ENCODE measurements at regions not wholly inside any gene's neighbourhood (a gene's known extent, or its start where the extent isn't known, plus 50 kb on each side); places are given as distances from the start of the nearest gene placed in this dataset.
"Not testable (repeated sequence)": the region's sequence is repeated elsewhere in the genome, so short reads cannot be mapped to it uniquely, and the experiment has no call there.

DNA sequence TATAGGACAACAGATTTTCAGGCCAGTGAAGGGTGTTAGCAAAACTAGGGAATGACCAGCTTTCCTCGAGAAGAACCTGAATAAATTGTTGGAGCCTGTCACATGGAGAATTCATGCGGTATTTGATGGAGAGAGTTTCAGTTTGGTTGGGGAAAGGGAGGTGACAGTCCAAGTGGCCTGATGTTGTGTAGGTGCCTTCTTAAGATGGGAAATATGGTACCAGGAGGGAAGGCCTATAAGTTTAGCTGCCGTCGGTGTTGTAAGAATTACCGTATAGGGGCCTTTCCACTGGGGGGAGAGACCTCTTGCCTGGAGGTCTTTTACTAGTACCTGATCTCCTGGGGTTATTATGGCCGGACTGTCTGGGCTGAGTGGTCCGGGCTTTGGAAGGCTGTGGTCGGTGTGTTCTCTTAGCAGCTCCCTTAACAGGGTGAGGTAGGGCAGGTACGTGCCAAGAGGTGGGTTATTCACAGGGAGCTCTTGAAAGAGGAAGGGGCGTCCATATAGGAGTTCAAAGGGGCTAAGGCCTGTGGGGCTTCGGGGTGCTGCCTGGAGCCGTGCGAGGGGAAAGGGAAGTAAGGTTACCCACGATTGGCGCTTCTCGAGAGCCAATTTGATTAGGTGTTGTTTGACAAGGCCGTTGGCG lies 641.1 kb upstream of the DPP6 start:
- DNase-seq: not testable (repeated sequence)

DNA sequence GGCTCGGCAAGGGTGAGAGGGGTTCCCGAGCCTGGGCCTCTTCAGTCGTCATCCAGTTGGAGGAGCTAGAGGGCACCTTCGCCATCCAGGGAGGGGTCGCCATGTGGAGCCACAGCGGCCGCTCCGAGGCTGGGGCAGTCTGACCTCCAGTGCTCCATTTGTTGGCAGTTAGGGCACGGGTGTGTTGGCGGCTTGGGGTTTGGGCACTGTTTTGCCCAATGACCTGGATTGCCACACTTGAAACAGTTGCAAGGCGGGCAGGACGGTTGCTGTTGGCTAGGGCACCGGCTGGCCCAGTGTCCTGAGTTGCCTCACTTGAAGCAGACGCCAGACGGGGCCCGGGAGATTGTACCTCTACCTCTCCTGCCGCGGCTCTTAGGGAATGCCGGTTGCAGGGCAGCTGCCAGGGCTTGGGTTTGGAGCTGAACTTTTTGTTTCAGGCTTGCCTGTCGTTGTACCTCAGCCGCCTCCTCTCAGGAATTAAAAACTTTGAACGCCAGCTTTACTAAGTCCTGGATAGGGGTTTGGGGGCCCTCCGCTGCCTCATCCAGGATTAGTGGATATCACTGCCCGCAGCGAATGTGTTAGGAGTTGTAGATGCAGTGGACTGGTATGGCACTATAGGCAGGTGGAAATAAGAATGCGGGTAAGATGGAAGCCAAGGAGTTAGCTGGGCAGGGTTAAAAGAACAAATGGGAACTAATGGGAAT lies 639.9 kb upstream of the DPP6 start:
- DNase-seq: not testable (repeated sequence)

DNA sequence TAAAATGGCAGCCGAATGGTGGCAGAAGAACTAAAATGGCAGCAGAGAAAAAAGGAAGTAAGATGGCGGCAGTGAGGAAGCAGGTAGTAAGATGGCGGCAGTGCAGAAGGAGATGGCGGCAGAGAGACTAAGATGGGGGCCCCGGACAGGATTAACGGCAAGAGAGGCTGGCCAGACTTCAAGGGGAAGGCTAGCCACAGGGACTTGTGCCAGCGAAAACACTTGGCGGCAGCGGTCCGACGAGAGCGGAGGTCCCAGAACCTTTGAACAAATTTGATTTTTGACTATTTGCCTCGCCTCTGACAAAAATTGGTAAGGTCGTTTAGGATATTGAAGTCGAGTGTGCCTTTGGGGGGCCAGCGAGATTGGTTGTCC lies 639.4 kb upstream of the DPP6 start:
- not testable (repeated sequence) for DNase-seq

DNA sequence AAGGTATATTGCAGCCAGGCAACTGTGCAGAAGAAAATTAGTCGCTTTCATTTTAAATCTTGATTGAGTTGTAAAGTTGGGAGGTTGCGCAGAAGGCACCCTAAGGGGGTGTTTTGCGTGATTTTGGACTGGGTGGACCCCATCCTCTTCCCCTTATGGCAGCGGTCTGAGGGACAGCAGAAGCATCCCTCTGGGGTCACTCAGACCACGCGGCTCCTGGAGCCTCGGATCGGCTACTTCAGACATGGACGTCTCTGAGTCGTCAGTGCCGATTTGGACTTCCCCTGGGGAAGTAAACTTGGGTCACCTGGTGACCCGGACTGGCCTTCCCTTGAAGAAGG lies 639.0 kb upstream of the DPP6 start:
- no peak for DNase-seq

DNA sequence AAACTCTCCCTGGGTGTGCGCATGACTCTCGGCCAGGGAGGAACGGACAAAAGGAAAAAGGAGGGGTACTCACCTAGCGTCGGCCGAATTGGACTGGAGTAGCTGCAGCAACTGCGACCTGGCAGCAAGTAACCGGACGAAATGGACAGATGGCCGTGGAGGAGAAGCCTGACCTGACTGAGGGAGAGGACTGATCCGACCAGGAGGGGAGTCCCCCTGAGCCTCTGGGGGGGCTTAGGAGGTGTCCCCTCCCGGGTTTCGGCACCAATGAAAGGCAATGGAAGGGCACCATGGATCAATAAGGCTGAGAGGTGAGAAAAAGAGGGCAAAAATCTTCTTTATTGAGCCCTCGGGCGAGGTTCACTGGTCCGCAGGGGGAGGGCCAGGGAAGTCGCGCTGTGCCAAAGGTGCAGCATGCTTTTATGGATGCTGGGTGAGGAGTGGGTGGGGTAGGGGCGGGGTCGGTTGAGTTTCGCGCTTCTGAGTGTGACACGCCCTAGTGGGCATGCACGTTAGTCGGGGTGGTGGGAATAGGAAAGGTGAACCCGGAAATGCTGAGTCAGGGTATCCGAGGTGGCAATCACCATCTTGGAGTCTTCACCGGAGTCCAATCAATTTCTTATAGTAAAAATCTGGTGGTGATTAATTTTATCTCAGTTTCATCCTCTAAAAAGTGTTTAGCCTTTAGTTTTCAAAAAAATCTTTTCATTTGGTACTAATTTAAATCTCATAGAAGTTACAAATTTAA lies 638.5 kb upstream of the DPP6 start:
- no peak for DNase-seq

DNA sequence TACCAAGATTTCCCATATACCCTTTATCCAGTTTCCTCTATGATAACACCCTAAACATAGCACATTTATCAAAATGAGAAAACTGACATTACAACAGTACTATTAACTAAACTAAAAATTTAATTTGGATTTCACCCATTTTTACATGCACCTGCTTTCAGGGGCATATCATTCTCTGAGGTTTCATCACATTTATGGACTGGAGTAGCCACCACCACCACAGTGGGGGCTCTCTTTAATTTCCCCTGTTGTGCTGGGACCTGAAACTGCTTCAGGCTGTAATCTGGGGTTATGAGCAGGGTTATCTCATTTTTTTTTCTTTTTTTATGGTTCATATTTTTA lies 637.9 kb upstream of the DPP6 start:
- no peak for DNase-seq

DNA sequence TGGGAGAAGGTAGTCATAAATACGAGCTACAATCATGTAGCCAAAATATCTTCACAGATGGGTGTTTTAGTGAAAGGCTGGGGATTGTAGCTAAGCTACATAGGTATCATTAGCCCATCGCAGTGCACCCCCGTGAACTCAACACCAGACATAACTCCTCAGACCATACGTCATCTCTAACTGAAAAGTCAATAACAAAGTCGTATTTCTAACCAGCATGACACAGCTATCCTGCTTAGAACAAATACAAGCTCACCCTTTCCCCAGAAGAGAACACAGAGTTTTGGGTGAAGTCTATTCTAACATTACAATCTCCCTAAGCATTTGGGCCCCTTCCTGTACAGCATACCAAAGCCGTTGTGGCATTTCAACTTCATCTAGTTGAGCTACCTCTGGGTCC lies 636.6 kb upstream of the DPP6 start:
- no peak for DNase-seq

DNA sequence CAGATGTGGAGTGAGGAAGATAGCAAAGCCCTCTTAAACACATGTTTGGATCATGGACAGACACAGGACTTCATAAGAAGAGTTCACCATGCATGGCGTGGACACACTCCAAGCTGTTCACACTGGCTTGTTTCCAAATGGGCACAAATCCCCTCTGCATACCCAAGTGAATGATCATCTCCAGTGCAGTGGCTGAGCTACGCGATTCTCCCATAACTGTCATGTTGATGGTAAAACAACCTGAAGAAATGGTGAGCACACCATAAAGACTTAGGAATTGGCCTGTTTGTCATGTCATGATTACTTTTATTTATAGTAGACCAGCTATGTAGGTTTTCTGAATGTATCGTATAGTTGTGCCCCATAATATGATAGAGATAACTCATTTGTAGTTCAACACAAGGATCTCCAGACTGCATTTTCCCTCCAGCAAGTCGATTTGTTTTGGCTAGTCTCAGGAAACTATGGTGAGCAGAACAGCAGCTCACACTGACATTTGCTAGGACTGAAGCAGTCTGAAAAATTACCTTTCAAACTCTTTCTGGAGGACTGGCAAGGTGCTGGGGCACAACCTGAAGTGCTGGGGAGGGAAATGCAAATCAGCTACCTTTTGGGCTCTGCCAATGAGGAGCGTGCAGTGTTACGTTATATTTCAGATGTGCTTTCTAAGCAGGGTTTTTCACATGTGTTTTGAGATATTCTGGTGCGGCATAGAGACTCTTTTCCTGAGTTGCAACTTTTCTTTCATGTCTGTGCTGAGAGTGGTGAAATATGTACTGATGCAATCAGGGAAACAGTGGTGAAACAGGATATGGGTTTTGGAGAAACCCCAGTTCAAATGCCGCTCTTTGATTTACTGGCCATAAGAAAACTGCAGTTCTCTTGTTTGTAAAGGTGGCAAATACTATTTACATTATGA lies 629.6 kb upstream of the DPP6 start:
- DNase-seq: no peak

DNA sequence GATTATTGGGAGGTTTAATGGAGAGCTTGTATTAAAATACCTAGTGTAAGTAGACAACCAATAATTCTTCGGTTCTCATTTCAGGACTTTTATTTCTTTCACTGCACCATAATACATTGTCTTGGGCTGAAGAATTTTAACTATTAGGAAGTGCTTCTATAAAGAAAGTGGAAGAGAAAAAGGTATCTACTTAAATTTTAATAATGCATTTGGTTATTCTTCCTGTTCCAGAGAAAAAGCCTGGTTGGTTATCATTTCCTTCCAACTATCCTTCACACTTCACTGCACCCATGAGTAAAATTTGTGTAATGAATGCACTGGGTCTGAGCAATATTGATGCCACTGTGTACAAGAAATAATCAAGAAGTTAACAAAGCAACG lies 629.0 kb upstream of the DPP6 start:
- no peak for DNase-seq

DNA sequence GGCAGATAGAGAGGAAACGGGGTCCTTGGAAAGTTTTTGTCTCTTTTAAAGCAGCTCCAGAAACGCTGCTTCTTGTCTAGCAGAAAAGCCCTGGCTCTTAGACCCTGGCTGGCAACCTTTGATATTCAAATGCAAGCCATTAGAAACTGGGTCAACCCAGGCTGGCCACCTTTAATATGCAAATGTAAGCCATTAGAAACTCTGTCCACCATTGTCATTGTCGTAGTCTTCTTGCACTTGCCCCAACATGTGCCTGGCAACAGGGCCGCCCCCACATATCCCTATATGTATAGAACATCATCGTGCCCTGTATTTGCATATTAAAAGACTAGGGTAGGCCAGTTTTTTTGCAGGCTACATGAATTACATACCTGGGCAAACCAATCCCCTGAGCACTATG lies 621.3 kb upstream of the DPP6 start:
- DNase-seq: no peak

DNA sequence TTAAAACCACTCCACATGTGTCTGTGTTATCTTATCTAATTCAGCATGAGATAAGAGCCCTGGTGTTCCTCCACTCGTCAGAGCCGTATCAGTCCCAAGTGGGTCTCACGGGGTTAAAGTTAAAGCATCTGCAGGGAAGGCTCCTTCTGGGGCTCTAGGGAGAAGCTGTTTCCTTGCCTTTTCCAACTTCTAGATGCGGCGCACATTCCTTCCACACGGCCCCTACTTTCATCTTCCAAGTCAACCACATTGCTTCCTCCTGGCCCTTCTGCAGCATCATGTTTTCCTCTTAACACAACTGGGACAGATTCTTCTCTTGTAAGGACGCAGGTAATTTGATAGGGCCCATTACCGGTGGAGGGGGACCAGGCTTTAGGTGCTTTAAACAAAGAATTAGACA lies 620.1 kb upstream of the DPP6 start:
- no peak for DNase-seq

DNA sequence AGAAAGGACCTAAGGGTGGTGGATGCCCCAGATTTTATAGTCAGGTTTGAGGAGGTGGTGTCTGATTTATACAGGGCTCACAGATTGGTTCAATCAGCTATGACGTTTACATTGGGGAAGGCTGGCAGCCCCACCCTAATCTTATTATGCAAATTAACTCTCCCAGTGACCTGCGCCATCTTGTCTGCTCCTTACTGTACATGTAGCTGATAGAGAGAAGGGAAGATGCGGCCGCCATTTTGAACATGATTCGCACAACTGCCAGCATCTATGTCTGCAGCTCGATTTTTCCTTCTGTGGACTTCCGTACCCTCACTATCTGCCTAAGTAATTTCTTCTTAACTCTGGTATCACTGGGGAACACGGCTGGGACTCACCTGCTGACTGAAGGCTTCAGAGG lies 619.0 kb upstream of the DPP6 start:
- DNase-seq: no peak

DNA sequence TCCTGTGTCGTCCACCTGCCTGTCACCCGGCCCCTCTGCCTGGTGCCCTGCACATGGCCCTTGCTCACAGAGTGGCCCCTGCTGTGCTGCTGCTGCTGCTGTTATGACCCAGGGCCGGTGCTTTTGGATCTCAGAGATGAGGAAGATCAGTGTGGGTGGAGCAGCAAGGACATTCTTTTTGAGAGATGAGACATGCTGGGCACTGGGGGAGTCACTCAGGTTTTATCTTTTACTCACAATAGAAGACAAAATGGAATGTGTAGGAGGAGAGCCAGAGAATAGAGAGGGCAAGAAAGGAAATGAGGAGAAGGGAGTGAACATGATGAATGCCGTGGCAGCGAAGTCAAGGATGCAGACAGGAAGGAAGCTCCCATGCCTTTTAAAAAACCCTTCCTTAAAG lies 611.5 kb upstream of the DPP6 start:
- no peak for DNase-seq

DNA sequence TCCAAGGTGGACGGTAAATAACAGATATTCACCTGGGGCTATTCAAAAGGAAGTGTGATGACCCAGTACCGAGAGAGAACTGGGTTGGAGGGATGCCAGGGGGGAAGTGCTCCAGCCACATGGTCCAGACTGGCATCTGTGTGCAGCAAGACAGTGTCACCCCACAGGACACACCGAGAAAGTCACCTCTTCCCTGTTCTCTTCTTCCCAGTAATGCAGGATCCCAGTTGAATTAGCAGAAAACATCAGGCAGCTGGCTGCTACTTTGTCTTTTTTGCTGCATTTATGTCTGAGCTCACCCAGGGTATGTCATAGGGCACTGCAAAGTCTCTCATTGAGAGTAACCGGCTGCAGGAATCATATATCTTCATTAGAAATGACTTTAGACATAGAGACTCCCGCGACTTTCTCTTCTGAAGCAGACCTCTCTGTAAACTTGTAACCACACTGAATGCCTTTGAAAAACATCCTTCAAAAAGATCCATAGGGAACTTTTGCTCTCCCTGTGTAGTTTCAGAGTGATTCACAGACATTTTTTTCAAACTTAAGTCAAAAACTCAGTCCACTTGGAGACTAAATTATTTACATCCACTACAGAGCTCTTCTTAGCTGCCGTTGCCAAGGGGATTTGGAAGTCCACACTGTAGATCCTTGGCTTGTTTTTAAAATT lies 609.0 kb upstream of the DPP6 start:
- no peak for DNase-seq

DNA sequence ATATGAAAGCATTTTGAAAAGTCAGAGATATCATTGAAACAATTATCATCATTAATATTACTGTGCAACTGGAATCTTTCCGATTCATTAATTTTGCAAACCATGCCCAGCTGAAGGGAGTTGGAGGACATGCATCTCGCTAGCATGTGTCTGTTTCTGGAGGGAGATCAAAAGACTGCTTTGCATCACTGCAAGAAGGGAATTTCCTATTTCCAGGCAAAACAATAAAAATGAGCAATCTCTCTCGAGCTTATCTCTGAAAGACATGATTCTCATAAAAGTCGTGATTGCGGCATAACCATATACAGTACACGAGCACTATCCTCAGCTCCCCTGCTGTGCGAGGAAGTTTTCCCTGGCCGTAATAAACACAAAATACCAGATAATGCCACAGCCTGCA lies 607.6 kb upstream of the DPP6 start:
- no peak for DNase-seq

DNA sequence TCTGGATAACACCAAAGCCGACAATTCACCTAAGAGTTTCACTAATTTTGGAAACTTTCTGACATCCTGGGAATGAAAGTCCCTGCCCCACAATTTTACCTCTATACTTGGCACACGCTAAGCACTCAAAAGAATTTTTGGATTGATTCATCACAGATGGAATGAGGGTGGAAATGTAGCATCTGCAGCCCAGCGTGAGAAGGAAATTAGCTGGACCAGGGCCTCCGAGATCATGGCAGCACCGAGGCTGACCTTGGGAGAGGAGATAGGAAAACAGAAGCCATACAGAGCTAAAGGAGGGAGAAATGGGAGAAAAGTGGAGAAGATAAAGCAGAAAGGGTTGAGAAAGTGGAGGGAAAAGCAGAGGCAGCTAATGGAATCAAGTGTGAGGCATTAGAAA lies 606.6 kb upstream of the DPP6 start:
- no peak for DNase-seq

DNA sequence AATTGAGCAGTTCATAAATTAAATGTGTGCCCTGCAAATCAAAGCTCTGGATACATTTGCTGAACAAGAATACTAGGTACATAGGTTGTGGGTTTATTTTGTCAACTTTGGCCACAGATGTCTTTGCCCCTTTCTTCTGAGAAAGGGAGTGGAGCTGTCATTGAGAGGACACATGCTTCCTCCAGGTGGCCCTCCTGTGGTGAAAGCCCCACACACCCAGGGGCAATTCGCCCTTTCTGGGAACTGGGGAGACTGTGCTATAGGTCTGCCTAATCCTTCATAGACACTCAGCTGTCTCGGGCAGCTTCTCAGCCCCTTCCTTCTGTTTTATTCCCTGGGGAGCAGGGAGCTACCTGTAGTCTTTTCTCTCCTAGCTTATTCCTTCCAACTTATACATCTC lies 605.7 kb upstream of the DPP6 start:
- no peak for DNase-seq

DNA sequence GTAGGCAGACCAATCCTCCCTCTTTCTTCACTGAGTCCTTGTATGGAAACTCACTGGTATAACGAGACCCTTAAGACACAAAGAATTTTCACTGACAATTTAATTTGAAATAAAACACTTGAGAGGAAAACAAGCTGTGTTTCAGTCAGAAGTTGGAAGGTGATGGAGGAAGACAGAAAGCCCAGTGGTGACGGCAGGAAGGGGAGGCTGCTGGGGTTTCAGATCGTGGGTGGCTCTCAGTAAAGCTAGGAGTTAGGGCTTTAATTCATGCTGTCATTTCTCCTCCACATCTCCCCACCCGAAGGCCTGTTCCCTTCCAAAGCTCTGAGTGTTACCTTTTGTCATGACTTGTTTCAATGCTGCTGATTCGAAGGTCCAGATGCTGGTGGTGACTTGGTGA lies 605.2 kb upstream of the DPP6 start:
- no peak for DNase-seq

DNA sequence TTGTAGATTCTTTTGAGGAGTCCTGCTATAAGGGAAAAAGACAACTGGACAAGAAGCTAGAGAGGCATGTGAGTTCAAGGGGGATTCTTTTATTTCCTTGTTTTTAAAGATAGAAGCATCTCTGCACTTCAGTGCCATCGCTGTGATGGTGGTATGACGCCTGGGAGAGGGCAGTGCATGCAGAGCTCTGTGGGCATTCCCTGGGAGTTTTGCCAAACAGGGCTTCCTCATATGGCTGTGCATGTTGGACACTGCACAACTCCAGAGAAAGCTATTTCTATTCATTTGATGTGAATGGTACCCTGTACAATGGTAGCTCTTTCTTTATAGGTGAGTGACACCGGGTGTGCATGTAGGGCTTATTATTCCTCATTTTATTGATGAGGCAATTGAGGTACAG lies 599.5 kb upstream of the DPP6 start:
- DNase-seq: no peak

DNA sequence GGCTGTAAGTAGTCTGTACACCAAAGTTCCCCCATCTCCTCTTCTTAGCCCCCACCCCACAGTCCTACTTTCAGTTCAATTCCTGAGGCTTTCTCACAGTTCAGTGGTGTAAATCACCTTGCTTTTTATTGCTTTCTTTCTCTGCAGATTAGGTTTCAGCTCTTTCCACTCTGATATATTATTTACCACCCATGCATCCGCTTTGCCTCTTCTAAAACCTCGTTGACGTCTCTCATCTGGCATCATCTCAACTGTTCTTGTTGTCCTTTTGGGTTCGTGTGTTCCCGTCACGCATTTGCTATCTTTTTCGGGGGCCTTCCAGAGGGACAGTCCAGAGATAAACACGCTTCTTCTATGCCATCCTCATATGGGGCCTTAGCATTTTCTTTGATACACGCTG lies 597.9 kb upstream of the DPP6 start:
- DNase-seq: no peak

DNA sequence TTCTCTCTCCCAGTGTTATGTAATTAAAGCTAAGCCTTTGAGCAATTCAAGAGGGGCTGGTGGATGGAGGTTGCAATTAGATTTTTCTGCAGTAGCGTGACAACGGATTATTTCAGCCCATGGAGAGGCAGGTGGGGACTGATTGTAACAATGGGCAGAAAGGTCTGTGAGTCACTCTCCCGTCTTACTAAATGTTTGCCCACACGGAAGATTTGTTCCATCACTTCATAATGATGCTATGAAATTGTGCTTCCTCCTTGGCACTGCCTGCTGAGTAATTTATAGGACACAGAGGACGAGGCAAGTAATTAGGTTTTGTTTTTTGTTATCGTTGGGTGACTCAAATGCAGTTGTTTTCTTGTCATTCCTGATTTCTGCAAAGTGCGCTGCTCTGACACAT lies 594.5 kb upstream of the DPP6 start:
- no peak for DNase-seq

DNA sequence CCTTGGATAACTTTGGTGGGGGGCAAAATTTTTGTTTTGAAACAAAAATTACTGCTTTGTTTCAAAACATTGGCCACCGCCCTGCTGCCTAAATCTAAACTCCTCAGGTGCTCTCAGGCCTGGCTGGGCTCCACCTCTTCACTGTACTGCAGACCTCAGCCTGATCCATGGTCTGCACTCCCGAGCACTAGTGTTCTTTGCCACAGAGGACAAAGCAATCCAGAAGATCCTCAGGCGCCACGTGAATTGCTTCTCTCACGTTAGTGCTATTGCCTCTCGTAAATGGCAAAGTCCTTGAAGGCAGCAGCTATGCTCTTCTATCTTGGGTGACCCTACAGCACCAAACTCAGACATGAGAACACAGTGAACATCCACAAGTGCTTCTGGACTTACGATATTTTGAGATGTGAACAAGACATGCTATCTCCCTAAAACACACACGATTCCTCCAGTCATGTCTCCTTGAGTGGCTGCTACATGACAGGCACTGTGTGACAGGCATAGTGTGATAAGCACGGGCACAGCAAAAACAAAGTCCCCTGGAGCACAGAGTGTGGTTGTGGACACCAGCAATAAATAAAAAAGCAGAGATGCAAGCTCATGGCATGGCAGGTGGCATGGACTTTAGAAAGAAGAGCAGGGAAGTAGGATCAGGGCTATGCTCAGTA lies 582.1 kb upstream of the DPP6 start:
- DNase-seq: no peak

DNA sequence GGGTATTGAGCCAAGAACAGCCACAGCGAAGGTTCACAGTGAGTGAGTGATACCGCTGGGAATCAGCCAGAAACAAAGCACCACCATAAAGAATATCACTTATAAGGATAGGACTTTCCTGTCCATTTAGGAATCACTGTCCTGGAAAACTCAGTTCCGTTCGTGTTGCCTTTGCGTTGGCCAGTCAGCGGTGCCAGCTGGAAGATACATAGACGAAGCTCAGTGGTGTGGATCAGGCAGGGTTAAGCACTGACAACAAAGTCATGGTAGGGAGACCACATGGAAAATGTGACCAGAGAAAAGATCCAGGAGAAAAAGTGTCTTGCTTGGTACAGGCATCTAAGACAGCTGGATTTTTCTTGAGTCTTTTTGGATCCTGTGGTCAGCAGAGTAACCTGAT lies 579.7 kb upstream of the DPP6 start:
- DNase-seq: no peak

Measured in NCI-H524 (cell line).